GDM1 (cell line): ENCODE measurements at regions not wholly inside any gene's neighbourhood (a gene's known extent, or its start where the extent isn't known, plus 50 kb on each side); places are given as distances from the start of the nearest gene placed in this dataset.
"Not testable (repeated sequence)": the region's sequence is repeated elsewhere in the genome, so short reads cannot be mapped to it uniquely, and the experiment has no call there.

Source experiments
- DNase-seq: peaks from one replicate; lab custom pipeline; 2025; lab: John Stamatoyannopoulos, UW

GRCh38 chr1:57572016-57572415, 148.2 kb upstream of the DAB1 start:
- no peak for DNase-seq

GRCh38 chr1:57558066-57558465, 134.2 kb upstream of the DAB1 start:
- not testable (repeated sequence) for DNase-seq

DNA sequence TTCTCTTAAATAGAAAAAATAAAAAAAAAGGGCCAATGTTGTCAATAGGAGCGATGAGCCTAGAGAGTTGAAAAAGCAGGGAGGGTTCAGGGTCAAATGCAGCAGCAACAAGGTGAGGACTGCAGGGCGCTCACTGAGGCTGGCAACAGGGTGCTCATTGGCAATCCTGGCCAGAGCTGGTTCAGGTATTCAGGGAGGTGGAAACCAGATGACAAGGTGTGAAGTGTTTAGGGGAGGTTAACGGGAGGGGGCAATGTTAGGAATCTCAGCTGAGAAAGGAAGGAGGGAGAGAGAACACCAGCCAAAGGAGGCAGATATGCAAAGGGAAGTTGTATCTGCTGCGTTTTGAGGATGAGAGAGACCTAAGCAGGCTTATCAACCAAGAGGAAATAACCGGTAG, 129.8 kb upstream of the DAB1 start:
- DNase-seq: no peak

DNA sequence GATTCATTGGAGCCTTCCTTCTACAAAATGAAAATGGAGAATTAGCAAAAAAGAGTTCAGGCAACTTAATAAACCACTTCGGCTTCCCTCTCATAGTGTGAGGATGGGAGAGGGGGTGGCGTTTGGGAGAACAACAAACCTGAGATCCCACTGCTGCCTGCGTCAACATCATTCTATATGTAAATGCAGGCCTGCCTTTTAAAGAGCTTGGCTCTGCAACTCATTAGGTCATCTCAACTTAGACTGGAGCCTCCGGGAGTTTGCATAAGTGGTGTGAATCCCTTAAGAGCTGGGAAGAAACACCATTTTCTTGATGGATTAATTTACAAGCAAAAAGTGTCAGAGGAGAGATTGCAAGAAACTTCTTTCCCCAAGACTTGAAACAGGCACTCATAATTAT, 127.6 kb upstream of the DAB1 start:
- DNase-seq: no peak

DNA sequence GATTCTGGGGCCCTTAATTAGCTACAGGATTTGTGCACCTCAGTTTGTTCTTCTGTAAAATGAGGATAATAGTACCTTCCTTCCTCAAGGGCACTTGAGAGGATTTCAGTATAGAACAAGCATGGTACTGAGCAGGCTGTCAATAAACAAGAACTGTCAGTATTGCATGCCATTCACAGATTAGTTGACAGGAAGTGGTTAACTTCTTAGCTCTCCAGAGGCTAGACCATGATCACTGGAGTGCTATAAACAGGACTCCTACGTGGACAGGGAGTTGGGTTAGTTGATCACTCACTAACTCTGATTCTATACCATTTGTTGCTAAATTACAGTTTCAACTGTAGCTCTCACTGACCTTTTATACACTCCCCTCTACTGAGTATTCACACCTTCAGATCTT, 126.2 kb upstream of the DAB1 start:
- DNase-seq: no peak

GRCh38 chr1:57549300-57549699, 125.4 kb upstream of the DAB1 start:
- DNase-seq: no peak

DNA sequence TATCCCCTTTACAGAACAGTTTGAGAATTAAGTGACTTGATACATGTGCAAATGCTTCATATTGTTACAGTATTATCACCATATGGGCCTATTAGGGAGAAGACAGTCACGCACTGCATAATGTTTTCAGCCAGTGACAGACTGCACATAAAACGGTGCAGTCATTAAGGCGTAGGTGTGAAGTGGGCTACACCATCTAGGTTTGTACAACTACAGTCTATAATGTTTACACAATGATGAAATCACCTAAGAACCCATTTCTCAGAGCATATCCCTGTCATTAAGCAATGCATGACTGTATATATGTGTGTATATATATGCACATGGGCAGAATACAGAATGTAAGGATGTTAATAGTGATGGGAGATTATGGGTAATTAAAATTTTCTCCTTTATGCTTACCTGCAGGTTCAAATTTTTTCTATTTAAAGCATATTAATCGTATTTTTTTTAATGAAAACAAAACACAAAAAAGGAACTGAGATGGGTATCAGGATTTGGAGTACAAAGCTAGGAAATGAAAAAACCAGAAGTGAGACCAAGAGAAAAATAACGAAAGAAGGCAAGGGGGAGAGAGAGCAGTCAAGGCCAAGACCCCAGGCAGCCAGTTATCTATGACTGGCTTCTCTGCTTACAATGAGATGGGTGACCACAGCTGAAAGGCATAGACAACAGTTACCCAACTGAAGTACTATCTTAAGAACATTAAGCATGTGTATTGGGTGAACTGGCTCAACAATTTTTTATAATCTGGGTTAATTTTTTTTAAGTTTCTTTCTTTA, 122.9 kb upstream of the DAB1 start:
- no peak for DNase-seq

DNA sequence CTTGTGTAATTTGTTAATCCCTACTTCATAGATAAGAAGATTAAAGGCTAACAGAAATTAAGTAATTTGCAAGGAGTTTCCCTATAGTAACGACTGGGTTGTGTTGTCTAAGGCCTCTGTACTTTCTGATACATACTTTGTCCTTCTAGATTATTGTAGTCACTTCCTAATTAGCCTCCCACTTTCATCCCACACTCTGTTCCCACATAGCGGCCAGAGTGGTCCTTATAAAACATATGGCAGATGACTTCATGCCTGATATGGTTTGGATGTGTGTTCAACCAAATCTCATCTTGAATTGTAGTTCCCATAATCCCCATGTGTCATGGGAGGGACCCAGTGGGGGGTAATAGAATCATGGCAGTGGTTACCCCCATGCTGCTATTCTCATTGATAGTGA, 120.5 kb upstream of the DAB1 start:
- no peak for DNase-seq

GRCh38 chr1:57536749-57537423, 113.0 kb upstream of the DAB1 start:
- DNase-seq: no peak

DNA sequence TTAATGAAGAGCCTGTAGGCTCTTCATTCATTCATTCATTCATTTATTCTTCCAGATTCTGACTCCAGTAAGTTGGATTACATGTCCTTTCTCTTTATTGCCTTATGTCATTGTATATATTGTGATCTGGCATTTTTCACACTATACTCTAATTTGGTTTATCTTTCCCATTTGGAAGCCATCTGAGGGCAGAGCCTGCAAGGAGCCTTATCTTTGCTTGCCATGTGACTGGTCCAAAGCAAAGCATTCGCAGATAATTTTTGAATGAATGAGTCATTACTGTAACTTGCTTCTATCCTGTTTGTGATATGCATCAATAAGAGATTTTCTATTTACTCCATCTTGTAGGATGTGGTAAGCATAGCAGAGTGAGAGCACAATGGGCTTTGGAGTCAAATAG, 108.4 kb upstream of the DAB1 start:
- DNase-seq: no peak

DNA sequence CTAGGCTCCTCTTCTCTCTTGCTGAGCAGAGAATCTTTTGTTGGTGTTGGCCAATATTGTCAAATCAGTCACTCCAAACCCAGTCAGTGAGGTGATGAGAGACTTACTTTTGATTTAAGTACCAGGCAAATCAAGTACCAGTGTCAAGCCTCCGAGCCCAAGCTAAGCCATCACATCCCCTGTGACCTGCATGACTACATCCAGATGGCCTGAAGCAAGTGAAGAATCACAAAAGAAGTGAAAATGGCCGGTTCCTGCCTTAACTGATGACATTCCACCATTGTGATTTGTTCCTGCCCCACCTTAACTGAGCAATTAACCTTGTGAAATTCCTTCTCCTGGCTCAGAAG, 107.0 kb upstream of the DAB1 start:
- DNase-seq: not testable (repeated sequence)

GRCh38 chr1:57530206-57530910, 106.5 kb upstream of the DAB1 start:
- no peak for DNase-seq

GRCh38 chr1:57522575-57522974, 98.7 kb upstream of the DAB1 start:
- no peak for DNase-seq

GRCh38 chr1:57520743-57521515, 97.1 kb upstream of the DAB1 start:
- DNase-seq: no peak

GRCh38 chr1:57518496-57518895, 94.6 kb upstream of the DAB1 start:
- DNase-seq: no peak

DNA sequence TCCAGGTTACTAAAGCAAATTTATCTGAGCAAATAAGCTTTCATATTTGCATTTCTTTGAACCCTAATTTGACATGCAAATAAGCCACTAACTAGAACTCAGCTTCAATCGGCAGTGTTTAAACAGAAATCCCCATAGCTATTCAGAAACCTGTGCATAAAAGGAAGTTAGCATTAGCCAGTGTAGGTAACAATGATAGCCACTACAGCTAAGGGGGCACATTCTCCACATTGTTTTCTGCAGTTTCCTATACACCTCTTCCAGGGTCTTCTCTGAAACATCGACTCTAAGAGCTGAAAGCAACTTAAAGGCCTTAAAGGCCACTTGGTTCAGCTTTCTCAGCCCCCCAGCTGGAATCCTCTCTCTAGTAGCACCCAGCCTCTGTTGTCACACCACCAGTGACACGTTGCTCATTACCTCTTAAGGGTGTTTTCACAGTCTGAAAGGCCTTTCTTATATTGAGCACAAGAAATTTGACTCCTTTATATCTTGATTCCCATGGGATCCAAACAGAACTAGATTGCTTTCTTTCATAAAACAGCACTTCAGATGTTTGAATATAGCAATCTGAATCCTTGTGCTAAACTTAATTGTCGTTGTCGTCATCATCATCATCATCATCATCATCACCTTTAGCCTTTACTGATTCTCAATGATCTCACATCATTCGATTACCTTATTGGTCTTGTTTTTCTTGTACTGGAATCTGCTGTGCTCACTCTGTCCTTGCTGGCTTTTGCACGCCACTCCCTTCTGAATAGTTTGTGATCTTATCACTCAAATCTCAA, 93.9 kb upstream of the DAB1 start:
- no peak for DNase-seq

DNA sequence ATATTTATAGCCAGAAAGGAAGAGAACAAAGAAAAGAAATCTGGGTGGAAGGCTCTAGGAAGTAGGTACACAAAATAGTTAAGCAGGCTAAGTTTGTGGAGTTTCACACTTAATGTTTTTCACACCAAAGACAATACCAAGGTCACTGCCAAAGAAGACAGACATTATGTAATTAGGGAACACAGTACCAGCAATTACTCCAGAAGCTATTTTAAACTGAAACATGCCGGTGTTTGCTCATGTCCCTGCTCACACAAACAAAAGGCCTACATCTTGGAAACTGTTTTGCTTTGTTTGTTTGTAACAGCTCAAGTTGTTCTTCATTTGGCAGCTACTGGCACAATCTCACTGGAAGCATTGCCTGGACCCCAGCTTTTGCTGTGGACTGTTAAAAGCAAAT, 88.5 kb upstream of the DAB1 start:
- DNase-seq: no peak

DNA sequence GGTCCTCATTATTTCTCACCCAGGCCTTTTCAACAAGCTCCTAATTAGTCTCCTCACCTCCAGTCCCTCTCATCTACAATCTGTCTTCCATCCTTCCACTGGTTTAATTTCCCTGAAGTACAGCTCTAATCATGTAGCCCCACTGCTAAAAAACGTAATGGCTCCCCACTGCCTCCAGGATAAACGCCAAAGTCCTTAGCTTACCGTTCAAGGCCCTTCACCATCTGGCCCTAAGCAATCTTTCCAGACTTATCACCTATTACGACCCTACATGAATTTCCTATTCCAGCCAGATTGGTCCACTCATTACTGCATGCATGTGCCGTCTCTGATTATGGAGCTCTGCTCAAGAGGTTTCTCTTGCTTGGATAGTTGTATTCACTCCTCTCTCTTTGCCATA, 83.1 kb upstream of the DAB1 start:
- no peak for DNase-seq

GRCh38 chr1:57503337-57503736, 79.5 kb upstream of the DAB1 start:
- DNase-seq: no peak

- no peak for DNase-seq
Measured at GRCh38 chr1:57500136-57500830, 76.4 kb upstream of the DAB1 start.

DNA sequence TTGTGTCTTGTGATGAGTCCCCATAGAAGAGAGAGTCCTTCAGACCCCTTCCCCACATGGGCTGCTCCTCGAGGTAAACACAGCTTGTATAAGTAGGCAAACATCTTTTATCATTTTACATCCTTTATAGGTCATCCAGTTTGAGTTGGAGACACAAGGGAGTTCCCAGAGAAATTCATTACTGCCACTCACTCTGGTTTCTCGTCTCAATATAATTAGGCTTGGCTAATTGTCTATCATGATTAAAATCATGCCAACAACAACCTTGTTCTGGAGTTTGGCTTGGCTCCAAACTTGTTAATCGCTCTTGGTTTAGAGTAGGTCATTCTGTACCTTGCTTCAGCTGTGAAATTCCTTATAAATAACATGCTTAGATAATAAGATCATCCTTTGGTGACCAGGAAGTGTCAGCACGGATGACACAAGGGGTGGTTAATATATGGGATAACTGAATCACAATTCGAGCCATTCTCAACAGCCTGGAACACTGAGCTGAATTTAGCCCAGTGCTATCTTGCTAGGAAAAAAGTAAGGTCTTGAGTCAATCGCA, 70.7 kb upstream of the DAB1 start:
- DNase-seq: no peak
